AG09309 (cell line): ENCODE measurements at regions not wholly inside any gene's neighbourhood (a gene's known extent, or its start where the extent isn't known, plus 50 kb on each side); places are given as distances from the start of the nearest gene placed in this dataset.

ENCODE experiments used
- DNase-seq: peaks from one replicate; pipeline ENCODE4 v3.0.0-alpha.2; 2010; ENCODE audit warnings: low read depth
- H3K4me3 ChIP-seq: 2 replicates; pipeline ENCODE4 v1.5.1; 2011; ENCODE audit warnings: mild to moderate bottlenecking, low read depth, low read length, moderate library complexity; ENCODE audit not compliant: control insufficient read depth
- CTCF ChIP-seq: IDR thresholded peaks from 2 replicates; pipeline ENCODE4 v1.5.1; 2011; ENCODE audit warnings: mild to moderate bottlenecking, low read depth, low read length, inconsistent platforms; ENCODE audit not compliant: insufficient read depth, control insufficient read depth; ENCODE audit errors: missing control alignments

GRCh38 chr4:120432301-120432860, 365.7 kb upstream of the MAD2L1 start:
- no peak for TF ChIP-seq CTCF
- DNase-seq: no peak
- H3K4me3 ChIP-seq: no peak overlapping the region

- no peak for DNase-seq
- TF ChIP-seq CTCF: no peak
- H3K4me3 ChIP-seq: no peak overlapping the region
Measured at GRCh38 chr4:120431180-120431579, 364.5 kb upstream of the MAD2L1 start.

GRCh38 chr4:120418146-120418545, 351.5 kb upstream of the MAD2L1 start:
- no peak overlapping the region for H3K4me3 ChIP-seq
- no peak for DNase-seq
- TF ChIP-seq CTCF: no peak

GRCh38 chr4:120415896-120416295, 349.2 kb upstream of the MAD2L1 start:
- DNase-seq: no peak
- H3K4me3 ChIP-seq: no peak overlapping the region
- no peak for TF ChIP-seq CTCF

GRCh38 chr4:120406960-120407359, 340.3 kb upstream of the MAD2L1 start:
- H3K4me3 ChIP-seq: no peak overlapping the region
- no peak for DNase-seq
- no peak for TF ChIP-seq CTCF

- TF ChIP-seq CTCF: no peak
- no peak for DNase-seq
- H3K4me3 ChIP-seq: no peak overlapping the region
Measured at GRCh38 chr4:120403296-120403695, 336.6 kb upstream of the MAD2L1 start.

- H3K4me3 ChIP-seq: no peak overlapping the region
- DNase-seq: no peak
- TF ChIP-seq CTCF: no peak
Measured at GRCh38 chr4:120400441-120400840, 333.8 kb upstream of the MAD2L1 start.
